Type B pancreatic cell (in vitro differentiated cells): ENCODE measurements at regions not wholly inside any gene's neighbourhood (a gene's known extent, or its start where the extent isn't known, plus 50 kb on each side); places are given as distances from the start of the nearest gene placed in this dataset.

Experiments used
- DNase-seq: peaks from one replicate; pipeline ENCODE4 v3.0.0; 2021; ENCODE audit warnings: mixed read lengths; ENCODE audit not compliant: unreplicated experiment; ENCODE audit errors: extremely low spot score
- H3K27ac Mint-ChIP-seq: 2 replicates; pipeline ENCODE4 v1.8.0; 2021; ENCODE audit warnings: mild to moderate bottlenecking, mixed read lengths
- H3K27me3 Mint-ChIP-seq: 2 replicates; pipeline ENCODE4 v1.8.0; 2021; ENCODE audit warnings: mixed read lengths
- H3K36me3 Mint-ChIP-seq: 2 replicates; pipeline ENCODE4 v1.8.0; 2021; ENCODE audit warnings: mixed read lengths
- H3K4me1 Mint-ChIP-seq: one replicate; pipeline ENCODE4 v1.8.0; 2021; ENCODE audit warnings: mixed read lengths; ENCODE audit not compliant: unreplicated experiment
- H3K4me3 Mint-ChIP-seq: 2 replicates; pipeline ENCODE4 v1.8.0; 2021; ENCODE audit warnings: mild to moderate bottlenecking, mixed read lengths
- H3K9me3 Mint-ChIP-seq: 2 replicates; pipeline ENCODE4 v1.8.0; 2021; ENCODE audit warnings: mixed read lengths
- CTCF ChIP-seq: fragments of 200-600 bp; sonication (generic); conservative IDR thresholded peaks from 2 replicates; pipeline ENCODE4 v1.5.0; 2021; ENCODE audit warnings: antibody characterized with exemption, mild to moderate bottlenecking

GRCh38 chrX:148316446-148316845 is 184.0 kb upstream of the AFF2 start:
- Mint-ChIP-seq H3K4me3 (no peak overlapping the region), H3K27ac (no peak overlapping the region), H3K4me1 (no peaks in the 10 kb centered on the region), H3K9me3 (no peaks in the 10 kb centered on the region), H3K36me3 (no peaks in the 10 kb centered on the region), H3K27me3 (no peaks in the 10 kb centered on the region)
- no peak for TF ChIP-seq CTCF
- no peak for DNase-seq

- H3K4me3 Mint-ChIP-seq, result no peak overlapping the region
- no peaks in the 10 kb centered on the region for H3K9me3 Mint-ChIP-seq
- TF ChIP-seq CTCF, result no peak
- H3K36me3 Mint-ChIP-seq, result no peaks in the 10 kb centered on the region
- no peaks in the 10 kb centered on the region for H3K4me1 Mint-ChIP-seq
- no peaks in the 10 kb centered on the region for H3K27me3 Mint-ChIP-seq
- DNase-seq, result no peak
- no peak overlapping the region for H3K27ac Mint-ChIP-seq
Observed at GRCh38 chrX:148322906-148323305, 177.5 kb upstream of the AFF2 start.

GRCh38 chrX:148333989-148334388 is 166.4 kb upstream of the AFF2 start:
- no peak overlapping the region for H3K4me3 Mint-ChIP-seq
- H3K27ac Mint-ChIP-seq, result no peak overlapping the region
- H3K36me3 Mint-ChIP-seq, result no peaks in the 10 kb centered on the region
- H3K9me3 Mint-ChIP-seq, result no peaks in the 10 kb centered on the region
- no peak for TF ChIP-seq CTCF
- DNase-seq, result no peak
- no peaks in the 10 kb centered on the region for H3K4me1 Mint-ChIP-seq
- no peaks in the 10 kb centered on the region for H3K27me3 Mint-ChIP-seq

- Mint-ChIP-seq H3K27ac (no peak overlapping the region), H3K9me3 (no peaks in the 10 kb centered on the region), H3K36me3 (no peaks in the 10 kb centered on the region), H3K4me3 (no peak overlapping the region), H3K4me1 (no peaks in the 10 kb centered on the region), H3K27me3 (no peaks in the 10 kb centered on the region)
- DNase-seq, result no peak
- no peak for TF ChIP-seq CTCF
Observed at GRCh38 chrX:148337873-148338272, 162.5 kb upstream of the AFF2 start.

GRCh38 chrX:148354916-148355315 is 145.5 kb upstream of the AFF2 start:
- TF ChIP-seq CTCF, result no peak
- no peaks in the 10 kb centered on the region for H3K27me3 Mint-ChIP-seq
- H3K4me3 Mint-ChIP-seq, result no peak overlapping the region
- H3K27ac Mint-ChIP-seq, result no peak overlapping the region
- H3K36me3 Mint-ChIP-seq, result no peaks in the 10 kb centered on the region
- peaks cover 9% of the 10 kb centered on the region for H3K9me3 Mint-ChIP-seq
- no peak for DNase-seq
- no peaks in the 10 kb centered on the region for H3K4me1 Mint-ChIP-seq

- no peaks in the 10 kb centered on the region for H3K36me3 Mint-ChIP-seq
- no peak for TF ChIP-seq CTCF
- peaks cover 7% of the 10 kb centered on the region for H3K9me3 Mint-ChIP-seq
- H3K27me3 Mint-ChIP-seq, result no peaks in the 10 kb centered on the region
- H3K4me1 Mint-ChIP-seq, result no peaks in the 10 kb centered on the region
- no peak overlapping the region for H3K27ac Mint-ChIP-seq
- no peak for DNase-seq
- H3K4me3 Mint-ChIP-seq, result no peak overlapping the region
Observed at GRCh38 chrX:148361641-148362040, 138.8 kb upstream of the AFF2 start.
